ENCODE measurements at regions not wholly inside any gene's neighbourhood (a gene's known extent, or its start where the extent isn't known, plus 50 kb on each side); places are given as distances from the start of the nearest gene placed in this dataset.

- DNase-seq (no peak), ATAC-seq (no peak)
- intact Hi-C loops (cut with DNase I, micrococcal nuclease), result no loop called here
These were observed 648.1 kb downstream of the BCL11B start for GRCh38 chr14:98623788-98624415.

DNA sequence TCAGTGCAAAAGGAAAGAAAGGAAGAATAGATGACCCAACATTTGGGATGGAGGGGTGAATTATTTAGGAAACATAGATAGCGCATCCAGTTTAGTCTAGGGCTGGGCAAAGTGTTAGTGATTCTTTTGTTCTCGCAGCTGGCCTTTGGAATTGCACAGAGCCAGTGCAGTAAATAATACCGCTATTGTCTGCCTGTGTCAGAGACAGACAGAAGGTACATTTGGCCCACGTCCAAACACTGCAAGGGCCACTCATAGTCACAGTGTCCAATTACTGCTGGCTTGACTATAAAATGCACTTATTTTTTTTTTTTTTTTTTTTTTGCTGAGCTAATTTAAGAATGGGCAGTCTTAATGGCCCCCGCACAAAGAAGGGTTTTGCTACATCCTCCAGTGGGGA lies 638.6 kb downstream of the BCL11B start:
- intact Hi-C loops (cut with DNase I, micrococcal nuclease), result no loop called here
- peak in 1 of 2 donors; percentile 7 for DNase-seq
- peak; percentile 49 for ATAC-seq

DNA sequence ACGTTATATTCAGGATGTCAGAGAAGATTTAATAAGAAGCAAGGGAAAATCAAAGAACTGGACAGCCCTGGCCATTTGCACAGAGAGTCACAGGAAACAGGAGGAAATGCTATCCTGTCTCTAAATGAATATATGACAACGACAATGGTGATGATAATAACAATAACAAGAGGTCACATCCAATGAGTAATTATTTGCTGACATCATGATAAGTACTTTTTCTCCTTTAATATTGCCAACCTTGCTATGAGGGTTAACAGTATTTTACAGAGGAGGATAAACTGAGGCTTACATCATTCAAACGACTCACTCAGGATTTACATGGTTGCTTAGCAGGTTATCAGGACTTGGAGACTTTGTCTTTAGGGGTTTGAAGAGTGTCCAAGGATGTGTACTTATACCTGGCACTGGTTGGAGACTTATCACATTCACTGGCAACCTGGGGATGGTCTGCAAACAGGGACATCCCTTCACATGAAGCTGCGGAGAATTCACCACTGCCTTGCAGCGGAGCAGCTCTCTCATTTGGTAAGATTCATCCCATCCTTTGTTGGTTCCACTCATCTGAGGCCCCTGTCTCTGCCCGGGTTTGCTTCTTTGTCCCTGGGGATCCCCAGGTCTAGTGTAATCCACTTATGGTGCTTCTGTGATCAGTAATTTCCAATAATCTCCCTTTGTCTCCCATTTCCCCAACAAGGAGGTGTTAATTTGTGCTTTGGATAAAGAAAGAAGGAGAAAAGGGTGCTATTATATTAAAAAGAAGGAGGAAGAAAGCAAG lies 637.8 kb downstream of the BCL11B start:
- DNase-seq (no peak), ATAC-seq (no peak)
- intact Hi-C loops (cut with DNase I, micrococcal nuclease), result no loop called here

DNA sequence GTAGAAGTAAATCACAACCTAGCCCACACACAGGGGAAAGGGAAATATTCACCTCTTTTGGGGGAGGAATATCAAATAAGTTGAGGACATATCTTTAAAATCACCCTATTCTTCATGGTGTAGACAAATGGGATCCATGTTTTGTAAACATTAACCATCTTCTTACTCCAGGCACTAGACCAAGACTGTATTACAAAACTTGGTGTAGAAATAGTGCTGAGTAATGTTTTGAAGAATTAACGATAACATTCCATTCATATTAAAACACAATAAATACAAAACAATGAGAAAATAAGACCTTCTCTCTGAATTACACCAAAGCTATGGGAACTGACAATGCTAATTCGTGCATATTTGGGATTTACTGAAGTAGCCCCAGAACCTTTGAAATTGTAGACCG lies 633.6 kb downstream of the BCL11B start:
- DNase-seq (no peak), ATAC-seq (no peak)
- intact Hi-C loops (cut with DNase I, micrococcal nuclease), result no loop called here

- no peak for DNase-seq
- intact Hi-C loops (cut with DNase I, micrococcal nuclease), result no loop called here
- no peak for ATAC-seq
These were observed 624.2 kb downstream of the BCL11B start for GRCh38 chr14:98647754-98648153.

DNA sequence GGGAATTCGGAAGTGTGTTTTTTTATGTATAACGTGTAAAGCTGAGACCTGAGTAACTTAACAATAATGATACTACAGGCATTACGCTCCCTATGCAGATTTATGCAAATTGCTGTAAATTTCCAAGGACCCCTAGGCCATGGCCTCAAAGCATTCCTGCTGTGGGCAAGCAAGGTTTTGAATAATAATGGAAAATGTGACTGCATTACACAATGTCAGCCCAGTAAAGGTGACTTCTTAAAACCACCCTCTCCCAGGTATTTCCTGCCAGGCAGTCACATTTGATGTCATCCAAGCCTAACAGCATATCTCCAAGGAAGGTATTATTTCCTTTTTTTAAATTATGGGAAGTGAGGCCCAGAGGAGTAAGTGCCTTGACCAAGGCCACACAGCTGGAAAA lies 621.0 kb downstream of the BCL11B start:
- intact Hi-C loops (cut with DNase I, micrococcal nuclease), result no loop called here
- no peak for ATAC-seq
- no peak for DNase-seq

GRCh38 chr14:98665007-98665406 lies 607.0 kb downstream of the BCL11B start:
- intact Hi-C loops (cut with DNase I, micrococcal nuclease), result no loop called here
- DNase-seq (no peak), ATAC-seq (no peak)

DNA sequence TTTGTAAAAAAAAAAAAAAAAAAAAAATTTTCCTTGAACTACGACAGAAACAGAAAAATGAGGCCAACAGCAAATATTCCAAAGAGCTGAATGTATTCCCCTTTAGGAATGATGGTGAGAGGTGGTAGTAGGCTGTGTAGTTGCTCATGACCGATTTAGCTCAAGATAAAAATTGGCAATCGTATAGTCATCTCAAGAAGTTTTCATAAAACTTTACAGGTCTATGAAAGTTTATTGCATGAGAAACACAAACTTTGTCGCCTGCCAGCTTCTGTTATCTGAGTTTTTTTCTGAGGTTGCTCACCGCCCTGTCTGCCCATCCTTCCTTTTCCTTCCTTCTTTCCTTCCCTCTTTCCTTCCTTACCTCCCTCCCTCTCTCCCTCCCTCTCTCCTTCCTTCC lies 605.5 kb downstream of the BCL11B start:
- ATAC-seq, result peak; percentile 66
- intact Hi-C loops (cut with DNase I, micrococcal nuclease), result no loop called here

DNA sequence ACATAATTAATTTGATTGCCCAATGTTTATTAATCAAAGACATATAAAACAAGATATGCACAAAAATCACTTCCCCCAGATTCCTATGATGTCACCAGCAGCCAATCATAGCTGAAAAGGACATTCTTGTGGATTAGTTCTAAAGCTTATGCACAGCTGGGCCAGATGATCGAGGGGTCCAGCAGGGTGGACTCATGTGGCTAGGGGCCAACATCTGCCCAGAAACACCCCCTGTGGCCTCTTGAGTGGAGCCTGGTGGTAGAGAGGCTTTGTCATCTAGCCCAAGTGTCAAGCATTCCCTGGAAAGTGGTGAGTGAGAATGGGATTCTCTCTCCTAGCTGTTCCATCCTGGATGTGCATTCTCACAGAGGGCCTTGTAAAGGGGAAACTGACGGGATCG lies 590.0 kb downstream of the BCL11B start:
- intact Hi-C loops (cut with DNase I, micrococcal nuclease), result no loop called here
- ATAC-seq (no peak), DNase-seq (no peak)

More for the DNA sequence above, 605.5 kb downstream of the BCL11B start:
- no peak for DNase-seq

- ATAC-seq, result no peak
- DNase-seq, result no peak
- intact Hi-C loops (cut with DNase I, micrococcal nuclease), result no loop called here
These were observed 589.3 kb downstream of the BCL11B start for GRCh38 chr14:98682726-98683125.

- ATAC-seq (no peak), DNase-seq (no peak)
- intact Hi-C loops (cut with DNase I, micrococcal nuclease), result no loop called here
These were observed 587.5 kb downstream of the BCL11B start for GRCh38 chr14:98684468-98684867.

- ATAC-seq, result no peak
- DNase-seq, result no peak
- intact Hi-C loops (cut with DNase I, micrococcal nuclease), result no loop called here
These were observed 586.3 kb downstream of the BCL11B start for GRCh38 chr14:98685725-98686124.

DNA sequence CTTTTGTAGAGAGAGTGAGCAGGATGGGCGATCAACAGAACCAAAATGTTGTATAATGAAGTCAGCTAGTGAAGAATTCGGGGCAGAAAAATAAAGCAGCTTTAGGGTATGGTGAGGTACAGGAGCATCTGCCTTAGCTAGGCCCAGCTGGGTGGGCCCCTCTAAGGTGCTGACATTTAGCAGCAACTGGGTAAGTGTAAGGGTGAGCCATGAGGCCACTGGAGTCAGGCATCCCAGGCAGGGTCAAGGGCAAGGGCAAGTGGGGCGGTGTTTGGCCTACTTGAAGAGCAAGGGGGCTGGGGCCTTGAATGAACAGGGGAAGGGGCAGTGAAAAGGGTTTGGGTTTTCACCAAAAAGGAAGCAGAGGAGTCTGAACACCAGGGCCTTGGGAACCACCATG lies 583.6 kb downstream of the BCL11B start:
- ATAC-seq (no peak), DNase-seq (no peak)
- intact Hi-C loops (cut with DNase I, micrococcal nuclease), result no loop called here

DNA sequence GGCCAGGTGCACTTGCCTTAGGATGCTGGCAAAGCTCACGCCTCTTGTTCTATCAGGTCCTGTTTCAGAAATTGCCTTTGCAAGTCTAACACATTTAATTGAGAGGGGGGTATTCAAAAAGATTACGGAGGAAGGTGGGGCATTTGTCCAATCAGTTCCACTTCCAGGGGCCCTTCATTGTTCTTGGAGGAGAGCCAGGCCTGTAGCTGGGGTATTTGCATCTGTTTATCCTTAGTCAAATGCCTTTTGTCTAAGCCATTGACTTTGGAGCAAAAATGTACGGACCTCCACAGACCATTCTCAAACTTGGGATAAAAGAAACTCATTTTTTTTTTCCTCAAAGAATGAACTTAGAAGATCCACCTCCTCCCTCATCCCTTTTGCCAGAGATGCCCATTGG lies 582.0 kb downstream of the BCL11B start:
- no peak for ATAC-seq

GRCh38 chr14:98692832-98693231 lies 579.2 kb downstream of the BCL11B start:
- DNase-seq, result no peak
- no peak for ATAC-seq
- intact Hi-C loops (cut with DNase I, micrococcal nuclease), result no loop called here

More for the DNA sequence above, 582.0 kb downstream of the BCL11B start:
- intact Hi-C loops (cut with DNase I, micrococcal nuclease), result no loop called here
- no peak for DNase-seq

DNA sequence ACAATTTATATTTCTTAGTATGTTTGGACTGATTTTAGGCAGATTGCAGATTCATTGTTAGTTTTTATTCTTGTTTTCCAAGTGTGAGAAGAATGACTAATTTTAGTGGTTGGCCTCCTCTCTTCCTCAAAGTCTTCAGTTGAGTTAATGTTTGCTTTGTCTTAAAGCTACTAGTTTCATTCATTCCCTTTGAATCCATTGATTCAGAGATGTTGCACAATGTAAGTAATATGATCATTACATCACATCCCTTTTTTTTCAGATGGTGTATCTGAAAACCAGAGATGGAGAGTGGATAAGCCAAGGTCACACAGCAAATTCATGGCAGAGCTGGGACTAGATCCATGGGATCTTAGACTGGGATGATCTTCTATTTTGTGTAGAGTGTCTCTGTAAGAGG lies 577.5 kb downstream of the BCL11B start:
- DNase-seq (no peak), ATAC-seq (no peak)
- intact Hi-C loops (cut with DNase I, micrococcal nuclease), result no loop called here

- DNase-seq (no peak), ATAC-seq (no peak)
- intact Hi-C loops (cut with DNase I, micrococcal nuclease), result no loop called here
These were observed 576.2 kb downstream of the BCL11B start for GRCh38 chr14:98695809-98696208.

DNA sequence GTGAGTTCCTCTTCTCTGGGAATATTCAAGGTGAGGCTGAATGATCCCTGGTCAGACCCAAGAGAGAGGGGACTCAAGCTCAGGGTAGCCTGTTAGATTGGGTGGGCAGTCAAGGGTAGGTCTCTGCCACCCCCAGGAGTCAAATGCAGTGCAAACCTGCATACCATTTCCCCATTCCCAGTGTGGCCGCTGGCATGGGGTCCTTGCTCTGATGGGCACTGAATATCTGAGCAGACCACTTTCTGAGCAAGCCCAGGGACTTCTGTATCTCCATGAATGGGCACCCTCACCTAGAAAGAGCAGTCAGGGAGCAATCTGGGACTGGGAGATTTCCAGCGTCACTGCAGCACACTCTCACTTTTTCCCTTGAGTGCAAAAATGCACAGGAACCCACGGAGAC lies 573.7 kb downstream of the BCL11B start:
- DNase-seq (no peak), ATAC-seq (no peak)
- intact Hi-C loops (cut with DNase I, micrococcal nuclease), result no loop called here

GRCh38 chr14:98700748-98701147 lies 571.2 kb downstream of the BCL11B start:
- intact Hi-C loops (cut with DNase I, micrococcal nuclease), result no loop called here
- DNase-seq (no peak), ATAC-seq (no peak)

DNA sequence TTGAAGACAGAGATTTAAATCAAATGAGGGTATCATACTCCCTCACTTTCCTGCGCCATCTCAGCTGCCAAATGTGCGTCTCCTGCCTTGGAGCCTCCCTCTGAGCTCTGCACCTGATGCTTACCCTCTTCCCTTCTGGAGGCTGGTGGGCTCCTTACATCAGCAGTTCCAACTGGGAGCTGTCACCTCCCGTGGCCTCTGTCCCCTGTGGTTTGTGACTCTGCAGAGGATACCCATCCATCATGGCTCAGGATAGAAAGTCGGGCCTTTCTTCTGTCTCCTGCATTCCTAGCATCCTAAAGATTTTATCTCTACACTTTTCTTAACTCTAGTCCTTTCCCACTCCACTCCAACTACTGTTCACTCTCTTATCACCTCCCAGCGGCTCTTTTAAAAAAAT lies 570.6 kb downstream of the BCL11B start:
- intact Hi-C loops (cut with DNase I, micrococcal nuclease), result no loop called here
- no peak for DNase-seq
- no peak for ATAC-seq

- ATAC-seq (no peak), DNase-seq (no peak)
- intact Hi-C loops (cut with DNase I, micrococcal nuclease), result no loop called here
These were observed 567.6 kb downstream of the BCL11B start for GRCh38 chr14:98704441-98704840.
